GM12875 (cell line): ENCODE measurements at regions not wholly inside any gene's neighbourhood (a gene's known extent, or its start where the extent isn't known, plus 50 kb on each side); places are given as distances from the start of the nearest gene placed in this dataset.

ENCODE experiments used
- H3K4me3 ChIP-seq: one replicate; pipeline ENCODE4 v1.5.1; 2011; ENCODE audit warnings: low read depth, low read length, control low read depth
- TF ChIP-seq, protein P1 (sequence below): IDR thresholded peaks from 2 replicates; pipeline ENCODE4 v1.5.1; 2011; ENCODE audit warnings: low read depth, mild to moderate bottlenecking, control low read depth, inconsistent platforms, low read length, moderate library complexity, borderline replicate concordance; ENCODE audit not compliant: insufficient read depth

DNA sequence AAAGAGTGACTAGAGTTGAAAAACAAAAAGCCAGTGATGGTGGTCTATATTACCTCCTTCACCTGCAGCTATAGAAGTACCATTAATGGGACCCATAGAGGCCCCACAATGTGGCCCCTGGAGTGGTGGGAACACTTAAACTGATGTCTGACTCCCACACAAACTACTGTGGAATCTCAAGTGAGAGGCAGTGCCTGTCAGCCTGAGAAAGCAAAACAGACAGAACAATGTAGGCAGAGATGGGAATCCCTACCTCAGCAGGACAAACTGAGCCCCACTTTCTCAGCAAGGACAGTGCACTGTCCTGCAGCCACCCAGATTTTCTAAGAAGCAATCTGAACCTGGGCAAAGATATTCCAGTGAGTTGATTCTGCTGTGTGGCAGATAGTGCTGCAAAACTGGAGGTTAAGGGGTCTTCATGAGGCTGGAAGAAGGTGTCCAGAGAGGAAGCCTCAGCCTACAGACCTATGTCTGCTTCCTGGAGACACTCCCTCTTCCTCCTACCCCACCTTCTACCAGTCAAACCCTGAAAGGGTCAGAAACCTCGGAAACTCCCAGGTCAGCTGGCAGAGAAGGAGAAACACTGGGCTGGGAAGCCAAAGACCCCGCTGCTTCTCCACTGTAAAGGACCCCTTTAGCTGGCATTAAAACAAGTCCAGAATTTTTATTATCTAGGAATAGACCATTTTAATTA lies 228.7 kb downstream of the C1orf94 start:
- TF ChIP-seq, protein P1, sequence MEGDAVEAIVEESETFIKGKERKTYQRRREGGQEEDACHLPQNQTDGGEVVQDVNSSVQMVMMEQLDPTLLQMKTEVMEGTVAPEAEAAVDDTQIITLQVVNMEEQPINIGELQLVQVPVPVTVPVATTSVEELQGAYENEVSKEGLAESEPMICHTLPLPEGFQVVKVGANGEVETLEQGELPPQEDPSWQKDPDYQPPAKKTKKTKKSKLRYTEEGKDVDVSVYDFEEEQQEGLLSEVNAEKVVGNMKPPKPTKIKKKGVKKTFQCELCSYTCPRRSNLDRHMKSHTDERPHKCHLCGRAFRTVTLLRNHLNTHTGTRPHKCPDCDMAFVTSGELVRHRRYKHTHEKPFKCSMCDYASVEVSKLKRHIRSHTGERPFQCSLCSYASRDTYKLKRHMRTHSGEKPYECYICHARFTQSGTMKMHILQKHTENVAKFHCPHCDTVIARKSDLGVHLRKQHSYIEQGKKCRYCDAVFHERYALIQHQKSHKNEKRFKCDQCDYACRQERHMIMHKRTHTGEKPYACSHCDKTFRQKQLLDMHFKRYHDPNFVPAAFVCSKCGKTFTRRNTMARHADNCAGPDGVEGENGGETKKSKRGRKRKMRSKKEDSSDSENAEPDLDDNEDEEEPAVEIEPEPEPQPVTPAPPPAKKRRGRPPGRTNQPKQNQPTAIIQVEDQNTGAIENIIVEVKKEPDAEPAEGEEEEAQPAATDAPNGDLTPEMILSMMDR = no peak
- H3K4me3 ChIP-seq = no peak overlapping the region

- TF ChIP-seq, protein P1 = no peak
- H3K4me3 ChIP-seq = no peak overlapping the region
Measured at GRCh38 chr1:34406377-34406776, 229.7 kb downstream of the C1orf94 start.

DNA sequence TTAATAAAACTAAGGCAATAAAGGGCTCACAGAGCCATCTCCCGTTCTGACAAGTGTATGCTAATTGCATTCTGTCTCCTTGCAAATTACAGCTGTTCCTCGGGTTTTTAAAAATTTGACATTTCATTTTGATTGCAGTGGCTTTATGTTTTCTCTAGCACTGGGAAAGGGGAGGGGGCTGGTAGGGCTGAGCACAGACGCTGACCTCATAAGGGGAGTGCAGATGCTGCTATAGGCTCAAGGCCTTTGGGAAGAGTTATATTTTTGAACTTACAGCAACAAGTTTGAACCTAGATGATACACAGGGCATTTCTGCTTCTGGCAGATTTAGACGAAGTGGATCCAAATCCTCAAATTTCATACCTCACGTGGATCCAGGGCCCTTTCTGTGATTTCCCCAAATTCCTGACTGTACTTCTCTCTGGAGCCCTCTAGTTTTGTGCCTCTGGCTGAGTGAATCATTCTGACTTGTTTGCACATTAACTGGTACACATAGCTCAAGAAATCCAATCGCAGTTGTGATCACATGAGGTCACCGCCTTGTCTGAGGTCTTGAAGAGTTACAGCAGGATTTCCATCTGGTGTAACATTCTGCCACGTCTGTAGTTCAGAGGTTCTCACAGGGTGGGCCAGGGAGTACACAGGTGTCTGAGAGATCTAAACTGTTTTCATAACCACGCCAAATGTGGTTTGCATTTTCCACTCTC lies 230.3 kb downstream of the C1orf94 start:
- TF ChIP-seq, protein P1 = no peak
- no peak overlapping the region for H3K4me3 ChIP-seq

GRCh38 chr1:34408011-34408410 lies 231.3 kb downstream of the C1orf94 start:
- no peak overlapping the region for H3K4me3 ChIP-seq
- TF ChIP-seq, protein P1 = no peak

- TF ChIP-seq, protein P1 = no peak
- H3K4me3 ChIP-seq = no peak overlapping the region
Measured at GRCh38 chr1:34409689-34410229, 233.1 kb downstream of the C1orf94 start.

- TF ChIP-seq, protein P1 = no peak
- no peak overlapping the region for H3K4me3 ChIP-seq
Measured at GRCh38 chr1:34412598-34413370, 236.1 kb downstream of the C1orf94 start.

- TF ChIP-seq, protein P1 = no peak
- no peak overlapping the region for H3K4me3 ChIP-seq
Measured at GRCh38 chr1:34415140-34415539, 238.4 kb downstream of the C1orf94 start.
